ENCODE measurements at regions not wholly inside any gene's neighbourhood (a gene's known extent, or its start where the extent isn't known, plus 50 kb on each side); places are given as distances from the start of the nearest gene placed in this dataset.

- Histone ChIP-seq H2BK120ac (replicated peaks; ENCODE audit: low read depth, low read length) (no peak overlapping the region), H3K27ac (ENCODE audit: low read depth, low read length) (no peak overlapping the region), H3K36me3 (ENCODE audit: control insufficient read depth in 2 of 4, insufficient read depth in 4 of 4, low read length in 3 of 4) (no peaks in the 10 kb centered on the region), H3K56ac (replicated peaks; ENCODE audit: insufficient read length, low read depth, low read length) (no peak overlapping the region), H3K9ac (replicated peaks in 1 of 4; ENCODE audit: extremely low read depth in 1 of 4, low read depth in 3 of 4, low read length in 3 of 4) (no peak overlapping the region), H4K20me1 (replicated peaks in 1 of 2; ENCODE audit: control insufficient read depth in 1 of 2, insufficient read depth in 2 of 2, low read length in 2 of 2) (no peaks in the 10 kb centered on the region), H3K79me1 (ENCODE audit: low read depth, low read length) (no peaks in the 10 kb centered on the region), H3K27me3 (replicated peaks in 1 of 4; ENCODE audit: control insufficient read depth in 3 of 4, extremely low read depth in 1 of 4, insufficient read depth in 3 of 4, low read length in 3 of 4) (no peaks in the 10 kb centered on the region), H2BK20ac (ENCODE audit: low read length) (no peak overlapping the region), H4K91ac (replicated peaks; ENCODE audit: insufficient read length, low read length) (no peak overlapping the region), H3K23me2 (ENCODE audit: low read depth, low read length) (no peaks in the 10 kb centered on the region), H2BK5ac (ENCODE audit: low read depth, low read length) (no peak overlapping the region), H4K8ac (ENCODE audit: extremely low read depth, insufficient read depth, low read length) (no peak overlapping the region), H3K79me2 (ENCODE audit: control insufficient read depth in 1 of 2, insufficient read depth in 2 of 2, low read length in 2 of 2) (no peaks in the 10 kb centered on the region), H2AK5ac (ENCODE audit: low read depth, low read length) (no peak overlapping the region), H3K4ac (replicated peaks; ENCODE audit: insufficient read length, low read depth, low read length) (no peak overlapping the region), H3K23ac (ENCODE audit: insufficient read length) (no peak overlapping the region), H3K18ac (ENCODE audit: extremely low read depth, low read length) (no peak overlapping the region), H2BK12ac (ENCODE audit: low read depth, low read length) (no peak overlapping the region), H2AFZ (ENCODE audit: low read length) (no peak overlapping the region), H3K4me1 (replicated peaks in 1 of 4; ENCODE audit: control insufficient read depth in 3 of 4, insufficient read depth in 4 of 4, low read length in 3 of 4) (no peaks in the 10 kb centered on the region), H4K5ac (ENCODE audit: insufficient read length, low read depth, low read length) (no peak overlapping the region), H3K4me3 (ENCODE audit: extremely low read depth in 1 of 4, insufficient read depth in 2 of 4, low read depth in 3 of 4, low read length in 4 of 4) (no peak overlapping the region), H2BK15ac (ENCODE audit: low read length) (no peak overlapping the region), H3K14ac (ENCODE audit: insufficient read length) (no peak overlapping the region), H3K9me3 (ENCODE audit: insufficient read depth in 2 of 2, low read depth in 1 of 2, low read length in 1 of 2) (no peaks in the 10 kb centered on the region), H3K4me2 (ENCODE audit: insufficient read depth in 1 of 2, low read depth in 2 of 2, low read length in 2 of 2) (no peak overlapping the region)
- ChIA-PET POLR2A (ENCODE audit: partially characterized antibody) (no interaction called here), CTCF (ENCODE audit: partially characterized antibody) (interaction anchor here (1.3 kb wide), 1 partner anchor 11 kb away, joined by 3 read pairs; no protein-coding TSS in a partner anchor)
- FAIRE-seq: no peak
- DNase-seq (ENCODE audit: low read depth in 1 of 2, low spot score in 2 of 2): no peak
- 89% methylated on average over 3 of the region's 3 CpGs; no CpG with 5 or more reads in 1 of the 2 experiments for WGBS, 2 experiments (ENCODE audit: extremely low coverage in 1 of 2, insufficient coverage in 1 of 2, insufficient read length in 1 of 2, insufficient replicate concordance in 2 of 2, low coverage in 1 of 2, low lambda C conversion rate in 2 of 2, missing lambda C conversion rate in 1 of 2)
- TF ChIP-seq CHD2 (IDR thresholded peaks at IDR 0.05; ENCODE audit: low read length) (no peak), HDAC2 (IDR thresholded peaks at IDR 0.05; ENCODE audit: borderline replicate concordance in 1 of 2, low read depth in 2 of 2, low read length in 2 of 2) (no peak), YY1 (IDR thresholded peaks at IDR 0.05; ENCODE audit: low read depth, low read length) (no peak), GABPA (IDR thresholded peaks at IDR 0.05; ENCODE audit: borderline replicate concordance, insufficient read depth, low read length) (no peak), CREB1 (IDR thresholded peaks at IDR 0.05) (no peak), CBX8 (IDR thresholded peaks at IDR 0.05; ENCODE audit: borderline replicate concordance, low read depth, low read length) (no peak), TCF12 (IDR thresholded peaks at IDR 0.05; ENCODE audit: low read depth, low read length) (no peak), FOSL1 (IDR thresholded peaks at IDR 0.05; ENCODE audit: insufficient read depth, low read depth, low read length) (no peak), JUN (IDR thresholded peaks at IDR 0.05; ENCODE audit: low read depth, low read length) (no peak), SIX5 (IDR thresholded peaks at IDR 0.05; ENCODE audit: low read depth, low read length) (no peak), NRF1 (IDR thresholded peaks at IDR 0.05; ENCODE audit: low read depth, low read length) (no peak), SIRT6 (IDR thresholded peaks at IDR 0.05; ENCODE audit: low read length) (no peak)
These were observed 995.4 kb upstream of the ACO1 start for GRCh38 chr9:31389075-31389474.
